Spleen (tissue), 11 donors: ENCODE measurements at regions not wholly inside any gene's neighbourhood (a gene's known extent, or its start where the extent isn't known, plus 50 kb on each side); places are given as distances from the start of the nearest gene placed in this dataset.

Experiments
- DNase-seq: peaks from one replicate; pipeline ENCODE4 v3.0.0-alpha.2; 2020
- H3K27ac ChIP-seq, 8 donors: fragments of 200-600 bp; sonication (generic) in 7 of 8; 1 replicate in 4 of 8; 2 replicates in 4 of 8; pipeline versions ENCODE4 v1.5.0 to v1.8.0; 2016 to 2021; ENCODE audit warnings: inconsistent platforms in 4 of 8, mild to moderate bottlenecking in 4 of 8, moderate library complexity in 1 of 8
- H3K27me3 ChIP-seq, 7 donors: fragments of 200-600 bp; sonication (generic) in 6 of 7; replicated peaks in 1 of 7; 1 replicate in 4 of 7; 2 replicates in 3 of 7; pipeline versions ENCODE4 v1.5.0 to v1.8.0; 2016 to 2021; ENCODE audit warnings: inconsistent platforms in 3 of 7, mild to moderate bottlenecking in 1 of 7
- H3K36me3 ChIP-seq, 6 donors: fragments of 200-600 bp; sonication (generic) in 5 of 6; 1 replicate in 4 of 6; 2 replicates in 2 of 6; pipeline versions ENCODE4 v1.5.0 to v1.8.0; 2016 to 2021; ENCODE audit warnings: inconsistent platforms in 2 of 6
- H3K4me1 ChIP-seq, 6 donors: fragments of 200-600 bp; sonication (generic) in 5 of 6; 1 replicate in 3 of 6; 2 replicates in 3 of 6; pipeline versions ENCODE4 v1.5.0 to v1.8.0; 2016 to 2021; ENCODE audit warnings: inconsistent platforms in 3 of 6
- H3K4me3 ChIP-seq, 8 donors: fragments of 200-600 bp; sonication (generic) in 7 of 8; 1 replicate in 4 of 8; 2 replicates in 4 of 8; pipeline versions ENCODE4 v1.5.0 to v1.8.0; 2016 to 2021; ENCODE audit warnings: inconsistent platforms in 4 of 8, mild to moderate bottlenecking in 4 of 8, moderate library complexity in 2 of 8
- H3K9me3 ChIP-seq, 8 donors: fragments of 200-600 bp; sonication (generic) in 7 of 8; 1 replicate in 4 of 8; 2 replicates in 4 of 8; pipeline versions ENCODE4 v1.5.0 to v1.8.0; 2016 to 2021; ENCODE audit warnings: inconsistent platforms in 4 of 8
- CTCF ChIP-seq, 11 experiments: fragments of 200-600 bp in 7 of 11; fragments of 450-650 bp in 4 of 11; sonication (generic) in 4 of 11; IDR thresholded peaks in 8 of 11; conservative IDR thresholded peaks in 3 of 11; 1 replicate in 7 of 11; 2 replicates in 4 of 11; pipeline versions ENCODE4 v1.4.0 to v1.8.0; 2016 to 2021; ENCODE audit warnings: antibody characterized with exemption in 11 of 11, inconsistent platforms in 4 of 11, mild to moderate bottlenecking in 1 of 11
- POLR2A ChIP-seq, 3 donors: fragments of 450-650 bp; IDR thresholded peaks; one replicate each; pipeline ENCODE4 v1.5.1; 2017; ENCODE audit warnings: antibody characterized with exemption in 3 of 3, mild to moderate bottlenecking in 1 of 3
- POLR2AphosphoS5 ChIP-seq, 3 donors: sonication (generic); formaldehyde crosslinking; IDR thresholded peaks; one replicate each; pipeline ENCODE4 v1.5.1; 2017; ENCODE audit warnings: antibody characterized with exemption in 3 of 3
- WGBS, 5 donors: extraction: QIAGEN DNeasy Blood & Tissue Kit in 3 of 5; methylation state at CpG; one replicate each; pipeline versions ENCODE4 v1.1.5 to v1.1.7; 2013 to 2018; 5-methylcytosine and 5-hydroxymethylcytosine counted together
- intact Hi-C: fragments of 100-400 bp; cut with DNase I; formaldehyde crosslinking; loops from one replicate; pipeline ENCODE4 v1.15.0; 2023; ENCODE audit warnings: low total_unique reads
- small RNA-seq, 4 donors: library from RNA; depleted of rRNA; stranded (forward); fragments of <200 nt; gene quantifications; one replicate each; pipeline ENCODE3, GENCODE V24; 2016
- donor health status: healthy with polysubstance abuse.
- donor health status: DM: no; HTN: no; CAD: no; lungs with moderate emphysema.
- donor health status: DM: no; HTN: no; CAD: no.
- donor health status: Bipolar disorder and iron deficiency.
- donor health status: healthy.
- donor health status: DM: no; HTN: no; CAD: no.
- donor health status: DM: yes; HTN: yes; CAD: no.

GRCh38 chr17:62121025-62121730 lies 56.1 kb upstream of the MED13 start:
- H3K36me3 ChIP-seq, result no peaks in the 10 kb centered on the region
- TF ChIP-seq POLR2A (IDR thresholded peaks at IDR 0.05) (no peak), CTCF (IDR thresholded peaks at IDR 0.05 in 8 of 11, conservative IDR thresholded peaks at IDR 0.05 in 3 of 11) (no peak), POLR2AphosphoS5 (IDR thresholded peaks at IDR 0.05) (no peak)
- intact Hi-C loops, result no loop called here
- no peaks in the 10 kb centered on the region for H3K4me1 ChIP-seq
- peaks cover 0 to 25% (median 0%) of the 10 kb centered on the region in 7 donors for H3K27me3 ChIP-seq
- no peak for DNase-seq
- no peak overlapping the region for H3K4me3 ChIP-seq
- no peaks in the 10 kb centered on the region for H3K9me3 ChIP-seq
- no peak overlapping the region for H3K27ac ChIP-seq
- 64 to 67% (median 67%) methylated on average over 4 of the region's 4 CpGs for WGBS, 5 donors

GRCh38 chr17:62119373-62119772 lies 54.3 kb upstream of the MED13 start:
- intact Hi-C loops, result no loop called here

More at GRCh38 chr17:62119373-62119772, 54.3 kb upstream of the MED13 start:
- Histone ChIP-seq H3K27me3 (peaks cover 0 to 9% (median 0%) of the 10 kb centered on the region in 7 donors), H3K4me1 (no peaks in the 10 kb centered on the region), H3K27ac (no peak overlapping the region), H3K9me3 (no peaks in the 10 kb centered on the region), H3K36me3 (no peaks in the 10 kb centered on the region), H3K4me3 (no peak overlapping the region)
- WGBS, 5 donors, result 41 to 72% (median 57%) methylated on average over 2 of the region's 2 CpGs
- DNase-seq, result no peak
- TF ChIP-seq CTCF (IDR thresholded peaks at IDR 0.05 in 8 of 11, conservative IDR thresholded peaks at IDR 0.05 in 3 of 11) (no peak), POLR2A (IDR thresholded peaks at IDR 0.05) (no peak), POLR2AphosphoS5 (IDR thresholded peaks at IDR 0.05) (no peak)

Small RNA genes lying in the stretch of these regions (small RNA-seq; reads per million reads assigned to genes)
- 0 reads per million in 4 donors for gene RF00019
